ENCODE measurements at regions not wholly inside any gene's neighbourhood (a gene's known extent, or its start where the extent isn't known, plus 50 kb on each side); places are given as distances from the start of the nearest gene placed in this dataset.
"Not testable (repeated sequence)": the region's sequence is repeated elsewhere in the genome, so short reads cannot be mapped to it uniquely, and the experiment has no call there.

DNA sequence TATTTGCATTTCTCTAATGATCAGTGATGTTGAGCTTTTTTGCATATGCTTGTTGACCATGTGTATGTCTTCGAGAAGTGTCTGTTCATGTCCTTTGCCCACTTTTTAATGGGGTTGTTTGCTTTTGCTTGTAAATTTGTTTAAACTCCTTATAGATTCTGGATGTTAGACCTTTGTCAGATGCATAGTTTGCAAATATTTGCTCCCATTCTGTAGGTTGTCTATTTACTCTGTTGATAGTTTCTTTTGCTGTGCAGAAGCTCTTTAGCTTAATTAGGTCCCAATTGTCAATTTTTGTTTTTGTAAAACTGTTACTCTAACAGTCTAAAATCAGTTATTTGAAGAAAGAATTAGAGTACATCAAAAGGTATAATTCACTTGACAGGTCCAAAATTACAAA, 160.6 kb downstream of the LRIG3 start:
- TF ChIP-seq MAX (IDR thresholded peaks at IDR 0.05); CTCF (IDR thresholded peaks at IDR 0.05; ENCODE audit: low read depth, low read length, missing input control); GABPA (IDR thresholded peaks at IDR 0.05 in 1 of 2, conservative IDR thresholded peaks at IDR 0.05 in 1 of 2); ATF3 (IDR thresholded peaks at IDR 0.05); SP1 (IDR thresholded peaks at IDR 0.05): not testable (repeated sequence)
- TF ChIP-seq, protein P1, sequence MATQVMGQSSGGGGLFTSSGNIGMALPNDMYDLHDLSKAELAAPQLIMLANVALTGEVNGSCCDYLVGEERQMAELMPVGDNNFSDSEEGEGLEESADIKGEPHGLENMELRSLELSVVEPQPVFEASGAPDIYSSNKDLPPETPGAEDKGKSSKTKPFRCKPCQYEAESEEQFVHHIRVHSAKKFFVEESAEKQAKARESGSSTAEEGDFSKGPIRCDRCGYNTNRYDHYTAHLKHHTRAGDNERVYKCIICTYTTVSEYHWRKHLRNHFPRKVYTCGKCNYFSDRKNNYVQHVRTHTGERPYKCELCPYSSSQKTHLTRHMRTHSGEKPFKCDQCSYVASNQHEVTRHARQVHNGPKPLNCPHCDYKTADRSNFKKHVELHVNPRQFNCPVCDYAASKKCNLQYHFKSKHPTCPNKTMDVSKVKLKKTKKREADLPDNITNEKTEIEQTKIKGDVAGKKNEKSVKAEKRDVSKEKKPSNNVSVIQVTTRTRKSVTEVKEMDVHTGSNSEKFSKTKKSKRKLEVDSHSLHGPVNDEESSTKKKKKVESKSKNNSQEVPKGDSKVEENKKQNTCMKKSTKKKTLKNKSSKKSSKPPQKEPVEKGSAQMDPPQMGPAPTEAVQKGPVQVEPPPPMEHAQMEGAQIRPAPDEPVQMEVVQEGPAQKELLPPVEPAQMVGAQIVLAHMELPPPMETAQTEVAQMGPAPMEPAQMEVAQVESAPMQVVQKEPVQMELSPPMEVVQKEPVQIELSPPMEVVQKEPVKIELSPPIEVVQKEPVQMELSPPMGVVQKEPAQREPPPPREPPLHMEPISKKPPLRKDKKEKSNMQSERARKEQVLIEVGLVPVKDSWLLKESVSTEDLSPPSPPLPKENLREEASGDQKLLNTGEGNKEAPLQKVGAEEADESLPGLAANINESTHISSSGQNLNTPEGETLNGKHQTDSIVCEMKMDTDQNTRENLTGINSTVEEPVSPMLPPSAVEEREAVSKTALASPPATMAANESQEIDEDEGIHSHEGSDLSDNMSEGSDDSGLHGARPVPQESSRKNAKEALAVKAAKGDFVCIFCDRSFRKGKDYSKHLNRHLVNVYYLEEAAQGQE (IDR thresholded peaks at IDR 0.05), result not testable (repeated sequence)
- TF ChIP-seq, protein P2, sequence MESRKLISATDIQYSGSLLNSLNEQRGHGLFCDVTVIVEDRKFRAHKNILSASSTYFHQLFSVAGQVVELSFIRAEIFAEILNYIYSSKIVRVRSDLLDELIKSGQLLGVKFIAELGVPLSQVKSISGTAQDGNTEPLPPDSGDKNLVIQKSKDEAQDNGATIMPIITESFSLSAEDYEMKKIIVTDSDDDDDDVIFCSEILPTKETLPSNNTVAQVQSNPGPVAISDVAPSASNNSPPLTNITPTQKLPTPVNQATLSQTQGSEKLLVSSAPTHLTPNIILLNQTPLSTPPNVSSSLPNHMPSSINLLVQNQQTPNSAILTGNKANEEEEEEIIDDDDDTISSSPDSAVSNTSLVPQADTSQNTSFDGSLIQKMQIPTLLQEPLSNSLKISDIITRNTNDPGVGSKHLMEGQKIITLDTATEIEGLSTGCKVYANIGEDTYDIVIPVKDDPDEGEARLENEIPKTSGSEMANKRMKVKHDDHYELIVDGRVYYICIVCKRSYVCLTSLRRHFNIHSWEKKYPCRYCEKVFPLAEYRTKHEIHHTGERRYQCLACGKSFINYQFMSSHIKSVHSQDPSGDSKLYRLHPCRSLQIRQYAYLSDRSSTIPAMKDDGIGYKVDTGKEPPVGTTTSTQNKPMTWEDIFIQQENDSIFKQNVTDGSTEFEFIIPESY (IDR thresholded peaks at IDR 0.05), result not testable (repeated sequence)

All from liver (tissue), 3 donors.